H1 (cell line): ENCODE measurements at regions not wholly inside any gene's neighbourhood (a gene's known extent, or its start where the extent isn't known, plus 50 kb on each side); places are given as distances from the start of the nearest gene placed in this dataset.

Experiments
- HDAC6 ChIP-seq: IDR thresholded peaks from one replicate; pipeline ENCODE4 v1.7.1; 2012; ENCODE audit warnings: low read depth, mild to moderate bottlenecking, inconsistent platforms, low read length, moderate library complexity
- KDM1A ChIP-seq: fragments of 200-600, 300-600 bp; sonication (generic); IDR thresholded peaks from 2 replicates; pipeline ENCODE4 v1.7.1; 2016; ENCODE audit warnings: mild to moderate bottlenecking, low read length, borderline replicate concordance
- PHF8 ChIP-seq: fragments of 200-600 bp; sonication (generic); conservative IDR thresholded peaks from 2 replicates; pipeline ENCODE4 v1.7.1; 2012; ENCODE audit warnings: low read depth, mild to moderate bottlenecking, inconsistent platforms, low read length, moderate library complexity
- POU5F1 ChIP-seq: IDR thresholded peaks from 2 replicates; pipeline ENCODE4 v1.6.1; 2011; ENCODE audit warnings: low read depth, mild to moderate bottlenecking, low read length, moderate library complexity
- RXRA ChIP-seq: IDR thresholded peaks from 2 replicates; pipeline ENCODE4 v1.6.1; 2011; ENCODE audit warnings: low read depth, mild to moderate bottlenecking, low read length, moderate library complexity; ENCODE audit not compliant: insufficient read depth
- TF ChIP-seq, protein P1 (sequence below): IDR thresholded peaks from 2 replicates; pipeline ENCODE4 v1.6.1; 2012; ENCODE audit warnings: inconsistent platforms

DNA sequence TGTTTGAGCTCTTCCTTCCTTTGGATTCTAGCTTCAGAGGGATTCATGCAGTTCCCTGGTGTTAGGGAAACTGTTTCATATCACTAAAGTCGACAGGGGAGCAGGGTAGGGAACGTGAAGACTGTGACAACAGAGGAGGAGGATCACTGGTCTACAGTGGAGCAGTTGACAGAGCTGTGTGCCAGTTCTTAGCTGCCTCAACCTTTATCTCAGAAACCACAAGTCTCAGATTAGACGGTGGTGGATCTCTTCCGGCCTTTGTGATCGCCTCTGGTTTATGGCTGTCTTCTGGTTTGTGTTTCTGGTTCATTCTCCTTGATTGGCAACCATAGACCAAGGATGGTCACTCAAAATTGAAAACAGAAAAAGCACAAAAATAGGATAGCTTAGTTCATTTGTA lies 538.9 kb upstream of the API5 start (continued):
- TF ChIP-seq, protein P1, sequence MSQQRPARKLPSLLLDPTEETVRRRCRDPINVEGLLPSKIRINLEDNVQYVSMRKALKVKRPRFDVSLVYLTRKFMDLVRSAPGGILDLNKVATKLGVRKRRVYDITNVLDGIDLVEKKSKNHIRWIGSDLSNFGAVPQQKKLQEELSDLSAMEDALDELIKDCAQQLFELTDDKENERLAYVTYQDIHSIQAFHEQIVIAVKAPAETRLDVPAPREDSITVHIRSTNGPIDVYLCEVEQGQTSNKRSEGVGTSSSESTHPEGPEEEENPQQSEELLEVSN: no peak
- TF ChIP-seq KDM1A (no peak), POU5F1 (no peak), PHF8 (no peak), HDAC6 (no peak), RXRA (no peak)
